GDM1 (cell line): ENCODE measurements at regions not wholly inside any gene's neighbourhood (a gene's known extent, or its start where the extent isn't known, plus 50 kb on each side); places are given as distances from the start of the nearest gene placed in this dataset.
"Not testable (repeated sequence)": the region's sequence is repeated elsewhere in the genome, so short reads cannot be mapped to it uniquely, and the experiment has no call there.

Experiments
- DNase-seq: peaks from one replicate; lab custom pipeline; 2025; lab: John Stamatoyannopoulos, UW

GRCh38 chr6:86476311-86476710 lies 461.0 kb upstream of the HTR1E start:
- no peak for DNase-seq

GRCh38 chr6:86474081-86474480 lies 463.2 kb upstream of the HTR1E start:
- no peak for DNase-seq

- DNase-seq, result no peak
Measured at GRCh38 chr6:86471791-86472190, 465.5 kb upstream of the HTR1E start.

DNA sequence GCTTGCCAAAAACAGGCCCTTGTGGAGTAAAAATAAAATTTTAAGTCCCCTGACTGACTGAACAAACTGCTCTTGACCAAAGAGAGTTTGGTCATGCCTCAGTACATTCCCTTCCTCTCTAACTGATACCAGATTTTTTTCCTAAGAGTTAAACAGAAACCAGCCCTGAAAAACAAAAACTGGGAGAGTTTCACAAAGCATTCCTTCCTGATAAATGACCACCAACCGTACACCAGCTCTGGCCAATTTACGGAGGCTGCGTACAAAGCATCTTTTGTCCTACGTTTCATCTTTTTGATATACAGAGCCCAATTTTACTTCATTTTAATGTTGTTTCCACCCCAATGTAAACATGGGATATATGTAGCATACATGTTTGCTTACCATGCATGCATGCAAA lies 477.4 kb upstream of the HTR1E start:
- DNase-seq, result no peak

- DNase-seq, result no peak
Measured at GRCh38 chr6:86456821-86457220, 480.5 kb upstream of the HTR1E start.

DNA sequence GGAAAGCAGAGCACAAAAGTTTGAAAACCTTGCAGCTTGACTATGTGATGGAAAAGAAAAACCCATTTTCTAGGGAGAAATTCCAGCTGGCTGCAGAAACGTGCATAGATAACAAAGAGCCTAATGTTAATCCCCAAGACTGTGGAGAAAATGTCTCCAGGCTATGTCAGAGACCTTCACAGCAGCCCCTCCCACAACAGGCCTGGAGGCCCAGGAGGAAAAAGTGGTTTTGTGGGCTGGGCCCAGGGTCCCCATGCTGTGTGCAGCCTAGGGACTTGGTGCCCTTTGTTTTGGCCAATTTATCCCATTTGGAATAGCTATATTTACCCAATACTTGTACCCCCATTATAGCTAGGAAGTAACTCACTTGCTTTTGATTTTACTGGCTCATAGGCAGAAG lies 484.1 kb upstream of the HTR1E start:
- DNase-seq, result no peak

- DNase-seq, result no peak
Measured at GRCh38 chr6:86448398-86448797, 488.9 kb upstream of the HTR1E start.

DNA sequence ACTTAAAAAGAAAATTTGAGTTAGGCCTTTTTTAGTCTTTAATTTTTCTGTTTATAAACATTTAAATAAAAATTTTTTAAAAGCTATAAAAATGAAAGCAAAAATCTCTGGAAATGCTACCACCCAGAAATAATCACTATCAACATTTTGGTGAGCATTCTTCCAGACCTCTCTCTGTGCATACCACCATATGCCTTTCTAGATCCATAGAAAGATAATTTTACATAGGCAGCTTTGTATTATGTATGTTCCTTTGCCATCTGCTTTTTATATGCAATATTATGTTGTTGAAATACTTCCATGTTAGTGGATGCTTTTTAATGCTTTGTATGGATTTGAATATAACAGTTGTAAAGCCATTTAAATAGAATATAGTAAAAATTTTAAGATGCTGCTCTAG lies 496.7 kb upstream of the HTR1E start:
- DNase-seq, result no peak

DNA sequence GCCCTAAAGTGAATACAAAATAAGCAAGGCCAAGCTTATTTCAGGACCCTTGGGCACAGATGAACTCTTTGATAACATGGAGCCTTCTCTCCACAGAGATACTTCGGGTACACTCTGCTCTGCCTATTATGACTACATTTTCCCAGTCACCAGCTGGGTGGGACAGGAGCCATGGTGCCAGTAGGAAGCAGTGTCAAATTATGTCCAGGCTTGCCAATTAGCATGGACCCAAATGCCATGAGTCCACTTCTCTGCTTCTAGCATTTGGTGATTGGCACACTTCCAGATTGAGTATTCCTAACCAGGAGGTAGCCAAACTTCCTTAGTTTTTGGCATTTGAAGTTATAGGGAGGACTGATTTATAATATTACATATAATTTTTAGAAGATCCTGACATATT lies 513.8 kb upstream of the HTR1E start:
- DNase-seq, result no peak

GRCh38 chr6:86412057-86412456 lies 525.3 kb upstream of the HTR1E start:
- no peak for DNase-seq

GRCh38 chr6:86407128-86407527 lies 530.2 kb upstream of the HTR1E start:
- no peak for DNase-seq

DNA sequence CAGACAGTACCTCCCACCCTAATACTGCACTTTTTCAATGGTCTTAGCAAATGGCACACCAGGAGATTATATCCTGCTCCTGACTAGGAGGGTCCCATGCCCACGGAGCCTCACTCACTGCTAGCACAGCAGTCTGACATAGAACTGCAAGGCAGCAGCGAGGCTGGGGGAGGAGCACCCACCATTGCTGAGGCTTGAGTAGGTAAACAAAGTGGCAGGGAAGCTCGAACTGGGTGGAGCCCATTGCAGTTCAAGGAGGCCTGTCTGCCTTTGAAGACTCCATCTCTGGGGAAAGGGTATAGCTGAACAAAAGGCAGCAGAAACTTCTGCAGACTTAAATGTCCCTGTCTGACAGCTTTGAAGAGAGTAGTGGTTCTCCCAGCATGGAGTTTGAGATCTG lies 544.5 kb upstream of the HTR1E start:
- DNase-seq, result not testable (repeated sequence)

DNA sequence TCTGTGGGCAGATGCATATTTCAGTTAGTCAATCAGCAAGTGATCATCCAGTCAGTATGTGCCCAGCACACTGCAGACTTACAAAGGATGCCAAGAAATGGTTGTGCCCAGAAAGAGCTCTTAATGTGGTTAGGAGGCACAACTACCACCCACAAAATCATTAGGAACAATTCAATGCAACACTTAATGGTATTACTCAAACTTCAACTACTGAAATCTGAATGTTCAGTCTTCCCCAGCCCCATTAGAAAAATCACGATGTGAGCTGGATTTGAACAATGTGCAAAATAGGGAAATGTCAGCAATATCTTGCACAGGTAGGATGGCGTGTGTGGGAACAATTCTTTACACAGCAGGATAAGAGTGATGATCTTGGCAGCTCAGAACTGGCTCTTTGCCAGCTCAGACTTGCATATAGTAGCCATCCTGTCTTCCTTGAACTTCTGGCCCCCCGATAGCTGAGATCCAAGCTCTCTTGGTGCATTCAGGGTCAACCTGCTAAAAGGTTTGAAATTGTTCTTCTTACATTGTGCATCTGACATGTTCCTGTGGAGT lies 556.7 kb upstream of the HTR1E start:
- no peak for DNase-seq

GRCh38 chr6:86357877-86358276 lies 579.5 kb upstream of the HTR1E start:
- no peak for DNase-seq

DNA sequence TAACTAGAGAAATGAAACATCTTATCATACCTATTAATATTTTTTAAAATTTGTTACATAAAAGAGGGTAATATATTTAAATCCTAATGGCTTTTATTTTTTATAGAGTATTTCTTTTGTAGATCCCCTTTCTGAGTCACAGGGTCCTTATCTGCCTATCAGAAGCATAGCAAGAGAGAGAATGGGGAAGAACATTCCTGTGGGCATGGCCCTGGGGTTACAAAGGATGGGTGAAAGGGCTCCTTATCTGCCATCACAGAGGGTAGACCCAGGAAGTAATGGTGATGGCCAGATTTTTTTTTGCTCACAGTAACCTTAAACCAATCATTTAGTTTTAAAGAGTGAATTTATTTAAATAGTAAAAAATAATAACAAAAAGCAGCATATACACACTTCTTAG lies 582.1 kb upstream of the HTR1E start:
- DNase-seq, result no peak

GRCh38 chr6:86331919-86332318 lies 605.4 kb upstream of the HTR1E start:
- no peak for DNase-seq

DNA sequence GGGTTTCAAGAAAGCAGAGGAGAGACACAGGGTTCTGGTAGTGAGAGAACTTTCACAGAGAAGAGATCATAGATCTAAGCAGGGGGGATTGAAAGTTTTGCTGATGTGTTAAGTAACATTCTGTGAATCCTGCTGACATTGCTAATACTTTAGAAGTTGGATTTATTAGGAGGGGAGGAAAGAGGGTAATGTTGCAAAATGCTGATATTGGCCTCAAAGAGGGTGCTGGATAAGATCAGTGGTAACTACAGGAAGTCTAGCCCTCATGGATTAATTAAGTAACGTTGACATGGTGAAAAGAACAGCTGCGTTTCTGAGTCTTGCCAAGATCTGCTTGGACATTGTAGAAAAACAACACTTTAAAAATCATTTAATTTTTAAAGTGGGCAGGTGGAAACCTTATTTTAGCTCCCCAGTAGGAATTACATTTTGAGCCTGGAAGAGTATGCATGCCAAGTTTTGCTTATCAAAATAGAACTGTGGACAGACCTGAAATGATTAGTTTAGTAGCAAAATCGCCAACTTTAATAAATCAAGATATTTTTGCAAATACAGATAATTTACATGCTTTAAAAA lies 606.0 kb upstream of the HTR1E start:
- DNase-seq, result no peak

- DNase-seq, result no peak
Measured at GRCh38 chr6:86306210-86306609, 631.1 kb upstream of the HTR1E start.

DNA sequence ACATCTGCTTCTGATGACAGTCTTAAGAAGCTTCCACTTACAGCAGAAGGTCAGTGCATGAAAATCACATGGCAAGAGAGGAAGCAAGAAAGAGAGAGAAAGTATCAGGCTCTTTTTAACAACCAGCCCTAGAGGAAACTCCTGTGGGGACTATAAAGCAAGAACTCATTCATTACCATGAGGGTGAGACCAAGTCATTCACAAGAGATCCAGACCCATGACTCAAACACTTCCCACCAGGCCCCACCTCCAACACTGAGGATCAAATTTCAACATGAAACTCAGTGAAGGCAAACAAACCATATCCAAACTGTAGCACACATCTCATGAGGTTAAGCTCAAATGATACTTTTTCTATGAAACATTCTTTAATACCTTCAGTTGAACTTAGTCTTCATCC lies 643.2 kb upstream of the SYNCRIP start:
- DNase-seq, result no peak

DNA sequence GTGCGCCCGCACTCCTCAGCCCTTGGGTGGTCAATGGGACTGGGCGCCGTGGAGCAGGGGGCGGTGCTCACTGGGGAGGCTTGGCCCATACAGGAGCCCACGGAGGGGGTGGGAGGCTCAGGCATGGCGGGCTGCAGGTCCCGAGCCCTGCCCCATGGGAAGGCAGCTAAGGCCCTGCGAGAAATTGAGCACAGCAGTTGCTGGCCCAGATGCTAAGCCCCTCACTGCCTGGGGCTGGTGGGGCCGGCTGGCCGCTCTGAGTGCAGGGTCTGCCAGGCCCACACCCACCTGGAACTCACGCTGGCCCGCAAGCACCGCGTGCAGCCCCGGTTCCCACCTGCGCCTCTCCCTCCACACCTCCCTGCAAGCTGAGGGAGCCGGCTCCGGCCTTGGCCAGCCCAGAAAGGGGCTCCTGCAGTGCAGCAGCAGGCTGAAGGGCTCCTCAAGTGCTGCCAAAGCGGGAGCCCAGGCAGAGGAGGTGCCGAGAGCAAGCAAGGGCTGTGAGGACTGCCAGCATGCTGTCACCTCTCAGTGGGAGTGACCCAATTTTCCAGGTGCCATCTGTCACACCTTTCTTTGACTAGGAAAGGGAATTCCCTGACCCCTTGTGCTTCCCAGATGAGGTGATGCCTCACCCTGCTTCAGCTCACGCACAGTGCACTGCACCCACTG lies 642.3 kb upstream of the SYNCRIP start:
- not testable (repeated sequence) for DNase-seq

DNA sequence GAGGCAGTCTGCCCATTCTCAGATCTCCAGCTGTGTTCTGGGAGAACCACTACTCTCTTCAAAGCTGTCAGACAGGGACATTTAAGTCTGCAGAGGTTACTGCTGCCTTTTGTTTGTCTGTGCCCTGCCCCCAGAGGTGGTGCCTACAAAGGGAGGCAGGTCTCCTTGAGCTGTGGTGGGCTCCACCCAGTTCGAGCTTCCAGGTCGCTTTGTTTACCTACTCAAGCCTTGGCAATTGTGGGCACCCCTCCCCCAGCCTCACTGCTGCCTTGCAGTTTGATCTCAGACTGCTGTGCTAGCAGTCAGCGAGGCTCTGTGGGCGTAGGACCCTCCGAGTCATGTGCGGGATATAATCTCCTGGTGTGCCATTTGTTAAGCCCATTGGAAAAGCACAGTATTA lies 640.9 kb upstream of the SYNCRIP start:
- DNase-seq, result not testable (repeated sequence)

- no peak for DNase-seq
Measured at GRCh38 chr6:86276056-86276455, 633.4 kb upstream of the SYNCRIP start.

- DNase-seq, result no peak
Measured at GRCh38 chr6:86273936-86274335, 631.2 kb upstream of the SYNCRIP start.

- no peak for DNase-seq
Measured at GRCh38 chr6:86256615-86257187, 614.0 kb upstream of the SYNCRIP start.
